GM12873 (cell line): ENCODE measurements at regions not wholly inside any gene's neighbourhood (a gene's known extent, or its start where the extent isn't known, plus 50 kb on each side); places are given as distances from the start of the nearest gene placed in this dataset.

Experiments
- CTCF ChIP-seq: IDR thresholded peaks from 2 replicates; pipeline ENCODE4 v1.5.1; 2012; ENCODE audit warnings: low read depth, mild to moderate bottlenecking, moderate library complexity, low read length, control low read depth; ENCODE audit not compliant: insufficient read depth; ENCODE audit errors: missing control alignments

GRCh38 chr10:78461333-78461732 lies 427.7 kb downstream of the RPS24 start:
- TF ChIP-seq CTCF, result no peak

- no peak for TF ChIP-seq CTCF
Measured at GRCh38 chr10:78462176-78462575, 428.5 kb downstream of the RPS24 start.

- no peak for TF ChIP-seq CTCF
Measured at GRCh38 chr10:78462726-78463228, 429.1 kb downstream of the RPS24 start.

- no peak for TF ChIP-seq CTCF
Measured at GRCh38 chr10:78464118-78464855, 430.6 kb downstream of the RPS24 start.

GRCh38 chr10:78464856-78465267 lies 431.2 kb downstream of the RPS24 start:
- no peak for TF ChIP-seq CTCF

- TF ChIP-seq CTCF, result no peak
Measured at GRCh38 chr10:78465431-78465830, 431.8 kb downstream of the RPS24 start.

- TF ChIP-seq CTCF, result no peak
Measured at GRCh38 chr10:78467496-78468106, 433.9 kb downstream of the RPS24 start.
